ENCODE measurements at regions not wholly inside any gene's neighbourhood (a gene's known extent, or its start where the extent isn't known, plus 50 kb on each side); places are given as distances from the start of the nearest gene placed in this dataset.

DNA sequence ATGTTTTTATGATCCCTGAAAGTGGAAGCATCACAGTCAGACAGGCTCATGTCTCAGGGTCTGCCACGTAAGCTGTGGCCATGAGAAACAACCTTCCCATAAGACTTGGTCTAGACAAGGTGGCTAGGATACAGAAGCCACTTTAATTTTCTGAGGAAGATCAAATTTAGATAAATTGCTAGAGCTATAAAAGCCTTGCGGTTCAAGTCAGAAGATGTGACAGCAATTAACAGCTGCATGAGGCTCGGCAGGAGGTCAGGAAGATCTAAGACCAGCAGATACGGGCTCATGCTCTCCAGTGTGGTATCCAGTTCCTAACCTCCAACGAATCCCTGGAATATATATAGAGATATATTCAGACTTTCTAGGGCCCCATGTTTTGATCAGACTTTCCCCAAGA, 577.1 kb downstream of the PLPP3 start:
- no peak for DNase-seq (ENCODE audit: low read depth in 3 of 3, low spot score in 1 of 3)

DNA sequence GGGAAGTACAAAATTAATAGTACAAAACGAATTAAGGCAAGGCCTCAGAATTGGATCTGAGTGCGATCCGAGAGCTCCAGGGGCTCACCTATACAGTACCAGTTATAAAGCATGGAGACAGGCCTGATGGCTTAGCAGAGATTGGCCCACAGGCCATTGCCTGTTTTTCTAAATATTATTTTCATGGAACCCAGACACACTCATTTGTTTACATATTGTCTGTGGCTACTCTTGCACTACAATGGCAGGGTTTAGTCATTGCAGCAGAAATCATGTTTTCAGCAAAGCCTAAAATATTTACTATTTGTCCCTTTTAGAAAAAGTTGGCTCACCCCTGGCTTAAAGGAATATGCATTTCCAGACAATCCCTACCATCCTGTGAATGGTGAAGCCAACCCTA, 578.9 kb downstream of the PLPP3 start:
- no peak for DNase-seq (ENCODE audit: low read depth in 3 of 3, low spot score in 1 of 3)

DNA sequence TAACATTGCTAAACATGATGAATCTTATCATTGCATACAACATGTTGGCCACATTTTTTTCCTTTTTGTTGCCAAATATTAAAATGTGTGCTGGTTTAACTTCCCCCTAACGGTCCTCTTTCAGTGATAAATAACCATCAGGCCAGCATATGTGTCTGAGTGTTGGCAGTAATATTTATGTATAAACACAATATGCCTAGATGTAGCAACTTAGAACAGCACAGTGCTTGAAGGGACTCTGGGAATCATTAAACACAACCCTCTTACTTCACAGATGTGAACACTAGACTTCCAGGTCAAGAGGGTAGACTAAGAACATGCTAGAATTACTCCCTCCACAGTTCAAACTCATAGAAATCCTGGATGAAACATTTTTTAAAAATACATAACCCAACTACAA, 581.8 kb downstream of the PLPP3 start:
- no peak for DNase-seq (ENCODE audit: low read depth in 3 of 3, low spot score in 1 of 3)

DNA sequence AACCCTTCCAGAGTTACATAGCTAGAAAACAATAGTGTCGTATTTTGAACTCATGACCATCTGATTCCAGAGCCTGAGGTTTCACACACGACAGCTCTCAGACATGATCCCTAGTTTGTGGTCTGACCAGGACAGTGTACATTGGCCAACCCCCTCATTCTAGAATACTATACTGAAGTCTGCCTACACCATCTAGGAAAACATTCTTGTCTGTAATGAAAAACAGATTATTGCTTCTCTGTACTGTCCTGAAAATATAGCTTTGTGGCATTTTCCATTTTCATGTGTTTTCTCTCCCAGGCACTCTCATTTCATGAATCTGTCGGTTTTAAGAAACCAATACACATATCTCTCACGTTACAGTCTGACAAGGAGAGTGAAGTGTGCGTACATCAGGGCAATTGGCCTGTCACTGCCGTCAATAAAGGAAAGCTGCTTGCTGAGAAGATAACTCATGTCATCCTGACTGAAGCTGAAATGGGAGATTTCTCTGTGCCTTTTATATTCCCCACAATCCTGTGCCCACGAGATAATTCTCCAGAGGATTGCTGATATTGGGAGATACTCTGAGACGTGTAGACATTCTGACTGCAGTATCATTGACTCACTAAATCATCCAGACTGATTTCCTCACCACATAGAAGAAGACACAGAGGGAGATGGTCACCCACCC, 585.6 kb downstream of the PLPP3 start:
- no peak for DNase-seq (ENCODE audit: low read depth in 3 of 3, low spot score in 1 of 3)

DNA sequence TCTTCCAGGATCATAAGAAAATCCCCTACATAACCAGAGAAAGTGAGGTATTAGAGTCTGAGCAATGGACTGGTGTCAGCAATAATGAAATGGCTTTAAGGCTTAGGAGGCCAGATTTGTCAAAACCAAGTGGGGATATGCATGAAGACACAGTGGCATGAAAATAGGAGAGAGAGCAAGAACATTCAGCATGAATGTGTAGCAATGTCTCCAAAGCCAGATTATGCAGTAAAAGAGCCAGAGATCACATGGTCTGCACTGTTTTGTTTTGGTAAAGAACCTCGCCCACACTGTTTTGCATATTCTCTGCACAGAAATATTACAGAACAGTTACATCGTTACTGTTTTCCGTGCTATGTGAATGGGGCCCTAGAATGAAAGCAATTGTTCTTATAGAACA, 589.4 kb downstream of the PLPP3 start:
- no peak for DNase-seq (ENCODE audit: low read depth in 3 of 3, low spot score in 1 of 3)

DNA sequence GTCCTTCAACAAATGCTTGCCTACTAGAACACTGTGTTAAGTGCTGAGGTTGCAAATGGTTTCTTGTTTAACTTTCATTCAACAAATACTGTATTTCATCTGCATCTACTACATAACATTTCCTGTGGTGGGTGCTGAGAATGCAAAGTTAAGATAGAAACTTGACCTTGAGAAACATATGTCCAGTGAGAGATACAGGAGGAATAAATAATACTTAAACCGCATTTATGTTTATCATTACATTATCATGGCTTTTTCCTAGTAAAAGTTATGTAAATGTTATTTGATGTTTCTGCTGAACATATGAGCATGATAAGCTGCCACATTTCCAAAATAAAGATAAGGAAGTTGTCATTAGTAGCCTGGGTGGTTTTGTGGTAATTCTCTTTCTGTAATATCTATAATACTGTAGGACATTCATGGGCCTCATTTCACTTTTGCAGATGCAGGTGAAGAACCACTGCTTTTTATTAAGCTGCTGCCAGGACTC, 590.4 kb downstream of the PLPP3 start:
- DNase-seq (ENCODE audit: low read depth in 3 of 3, low spot score in 1 of 3): no peak

GRCh38 chr1:55987491-55988249, 591.7 kb downstream of the PLPP3 start:
- DNase-seq (ENCODE audit: low read depth in 3 of 3, low spot score in 1 of 3): no peak

DNA sequence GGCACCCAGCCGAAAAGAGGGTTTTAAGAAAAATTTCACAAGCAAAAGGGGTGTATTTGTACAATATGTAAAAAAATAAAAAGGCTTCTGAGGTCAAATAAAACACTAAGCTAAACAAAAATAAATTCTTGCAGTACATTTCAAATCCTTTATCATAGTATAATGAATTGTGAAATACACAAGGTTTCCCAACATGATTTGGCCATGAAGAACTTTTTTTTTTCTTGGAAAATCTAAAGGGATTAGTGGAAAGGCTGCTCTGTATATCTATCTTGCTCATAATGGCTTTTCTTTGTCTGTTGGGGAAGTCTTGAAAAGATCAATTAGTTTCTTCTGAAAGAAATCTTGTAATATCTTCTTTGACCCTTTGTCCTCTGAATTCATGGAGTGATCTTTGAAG, 593.4 kb downstream of the PLPP3 start:
- no peak for DNase-seq (ENCODE audit: low read depth in 3 of 3, low spot score in 1 of 3)

DNA sequence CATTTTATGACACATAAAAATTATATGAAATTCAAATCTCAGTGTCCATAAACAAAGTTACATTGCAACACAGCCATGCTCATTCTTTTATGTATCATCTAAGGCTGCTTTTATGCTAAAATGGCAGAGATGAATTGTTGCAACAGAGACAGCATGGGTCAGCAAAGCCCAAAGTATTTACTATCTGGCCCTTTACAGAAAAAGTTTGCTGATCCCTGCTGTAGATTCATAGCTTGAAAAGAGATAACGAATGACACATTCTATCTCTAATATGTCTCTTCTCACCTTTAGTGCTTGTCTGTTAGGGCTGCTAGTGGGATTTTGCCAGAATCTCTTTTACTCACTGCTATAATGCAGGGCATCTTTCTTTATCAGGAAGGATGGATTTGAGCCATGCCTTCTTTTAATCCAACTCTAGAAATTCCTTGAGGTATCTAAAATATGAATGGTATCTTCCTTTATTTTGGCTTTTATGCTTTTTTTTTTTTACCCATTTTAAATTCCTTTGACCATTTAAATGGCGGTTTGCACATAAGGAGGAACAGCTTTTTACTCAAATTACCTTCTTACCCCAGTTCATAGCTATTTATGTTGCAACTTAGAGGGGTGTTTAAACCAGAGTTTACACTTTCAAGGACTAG, 598.2 kb downstream of the PLPP3 start:
- DNase-seq (ENCODE audit: low read depth in 3 of 3, low spot score in 1 of 3): no peak

DNA sequence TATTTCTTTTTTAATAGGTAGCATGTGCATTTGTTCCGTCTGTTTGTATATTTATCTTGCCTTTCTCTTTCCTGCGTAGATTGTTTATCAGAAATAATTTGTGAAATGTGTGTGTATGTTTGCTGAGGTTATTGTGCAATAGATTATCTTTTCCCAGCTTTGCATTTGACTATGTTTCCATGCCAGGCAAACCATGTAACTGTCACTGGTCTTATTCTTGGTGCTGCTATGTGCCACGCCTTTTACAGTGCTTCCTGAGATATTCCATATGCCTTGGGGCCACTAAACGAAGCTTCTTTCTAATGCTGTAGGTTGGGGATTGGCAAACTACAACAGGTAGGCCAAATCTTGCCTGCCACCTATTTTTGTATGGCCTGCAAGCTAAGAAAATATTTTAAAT, 598.8 kb downstream of the PLPP3 start:
- DNase-seq (ENCODE audit: low read depth in 3 of 3, low spot score in 1 of 3): no peak

DNA sequence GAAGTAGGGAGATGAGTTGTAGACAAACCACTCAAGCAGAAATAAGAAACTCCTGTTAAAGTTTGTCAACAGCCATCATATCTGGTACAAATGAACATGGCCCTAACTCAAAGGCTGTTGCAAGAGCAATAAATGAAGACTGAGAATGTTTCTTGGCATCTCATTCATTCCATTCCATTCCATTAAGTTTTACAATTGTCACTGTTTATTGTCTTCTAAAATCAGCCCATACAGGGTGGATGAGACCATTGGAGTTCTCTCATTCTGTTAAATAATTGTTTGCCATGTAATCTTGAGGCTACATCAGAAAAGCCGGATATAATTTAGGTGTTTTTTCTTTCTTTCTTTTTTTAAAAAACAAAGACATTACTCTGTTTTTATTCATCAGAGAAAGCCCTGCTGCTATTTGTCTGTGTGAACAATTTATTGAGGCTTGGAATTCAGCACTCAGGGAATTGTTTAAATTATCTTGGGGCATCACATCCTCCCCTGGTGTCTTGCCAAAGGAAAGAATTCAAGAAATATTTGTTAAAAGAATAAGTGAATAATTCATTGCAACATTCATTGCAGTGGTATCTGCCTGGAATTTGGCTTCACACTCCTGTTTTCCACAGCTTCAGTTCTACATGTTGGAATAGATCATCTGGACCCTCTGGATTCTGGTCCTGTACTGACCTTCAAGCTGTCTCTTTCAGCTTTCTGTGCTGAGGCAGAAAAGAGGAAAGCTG, 604.5 kb downstream of the PLPP3 start:
- no peak for DNase-seq (ENCODE audit: low read depth in 3 of 3, low spot score in 1 of 3)

DNA sequence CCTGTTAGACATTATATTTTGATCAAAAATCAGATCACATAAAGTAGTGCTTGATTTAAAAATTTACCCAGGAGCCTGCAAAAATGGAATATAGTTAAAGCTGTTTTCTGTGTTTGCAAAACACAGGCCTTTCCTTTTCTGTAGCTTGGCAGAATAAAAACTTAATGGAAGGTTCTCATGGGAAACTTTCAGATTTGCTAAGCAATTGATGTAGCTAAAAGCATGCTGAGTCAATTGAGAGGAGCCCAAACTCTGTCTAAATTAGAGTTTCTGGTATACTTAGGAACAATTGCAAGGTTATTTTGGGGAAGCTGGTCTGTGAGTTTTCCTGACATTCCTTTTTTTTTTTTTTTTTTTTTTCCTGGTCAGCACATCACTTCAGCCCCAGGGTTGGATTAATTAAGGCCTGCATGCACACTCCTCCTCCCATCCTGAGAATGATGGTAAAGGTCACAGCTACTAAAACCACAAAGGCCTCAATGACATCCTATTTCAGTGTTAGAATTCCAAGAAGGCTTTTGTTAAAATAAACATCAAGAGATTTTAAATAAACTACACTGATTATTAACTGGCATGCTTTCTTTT, 608.7 kb downstream of the PLPP3 start:
- no peak for DNase-seq (ENCODE audit: low read depth in 3 of 3, low spot score in 1 of 3)

DNA sequence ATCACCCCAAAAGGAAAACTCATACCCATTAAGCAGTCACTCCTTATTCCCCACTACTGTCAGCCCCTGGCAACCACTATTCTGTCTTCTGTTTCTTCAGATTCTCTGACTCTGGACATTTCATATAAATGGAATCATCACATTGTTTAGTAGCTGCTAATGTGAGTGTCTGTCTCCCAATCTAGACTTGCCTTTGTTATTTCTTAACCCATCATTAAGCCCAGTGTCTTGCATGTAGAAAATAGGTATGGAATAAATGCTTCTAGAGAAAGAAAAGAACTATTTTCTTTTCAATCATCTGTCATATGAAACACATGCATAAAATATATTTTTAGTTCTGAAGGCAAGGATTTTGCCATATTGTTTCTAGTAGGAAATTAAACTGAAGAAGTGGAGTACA, 610.0 kb downstream of the PLPP3 start:
- DNase-seq (ENCODE audit: low read depth in 3 of 3, low spot score in 1 of 3): no peak

DNA sequence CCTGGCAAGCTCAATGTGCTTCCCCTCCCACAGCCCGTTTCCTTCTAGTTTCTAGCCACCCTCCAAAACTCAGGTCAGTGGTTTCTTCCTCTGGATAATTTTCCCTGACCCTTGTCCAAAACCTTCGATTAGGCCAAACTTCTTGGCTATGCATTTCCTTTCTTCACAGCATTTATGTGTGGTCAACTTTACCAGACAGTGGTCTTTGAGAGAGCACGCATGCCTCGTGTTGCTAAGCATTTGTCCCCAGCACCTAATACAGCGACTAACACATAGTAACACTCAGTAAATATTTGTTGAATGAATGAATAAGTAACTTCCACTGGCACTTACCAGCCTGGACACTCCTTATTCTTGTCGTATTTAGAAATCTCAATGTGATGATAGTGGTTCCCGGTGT, 610.7 kb downstream of the PLPP3 start:
- DNase-seq (ENCODE audit: low read depth in 3 of 3, low spot score in 1 of 3): no peak

- no peak for DNase-seq (ENCODE audit: low read depth in 3 of 3, low spot score in 1 of 3)
These were observed 613.3 kb downstream of the PLPP3 start for GRCh38 chr1:55965981-55966461.

- no peak for DNase-seq (ENCODE audit: low read depth in 3 of 3, low spot score in 1 of 3)
These were observed 616.9 kb downstream of the PLPP3 start for GRCh38 chr1:55962472-55962871.

DNA sequence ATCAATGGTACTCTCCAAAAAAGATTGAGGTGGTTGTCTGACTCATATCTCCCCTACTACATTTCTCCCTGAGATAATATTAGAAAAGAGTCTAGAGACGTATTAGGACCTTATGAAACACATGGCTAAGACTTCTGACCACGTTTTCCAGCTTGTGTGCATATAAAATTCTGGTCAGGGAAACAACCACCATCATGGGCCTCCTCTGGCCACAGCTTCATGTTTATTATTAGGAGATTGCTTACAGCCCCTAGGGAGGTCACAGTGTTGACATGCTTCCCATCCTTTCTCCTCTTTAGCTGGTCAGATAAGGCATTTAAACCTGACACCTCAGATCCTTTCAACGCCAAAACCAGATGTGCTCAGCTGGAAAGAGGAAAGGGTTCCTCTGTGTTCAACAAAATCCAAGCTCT, 620.2 kb downstream of the PLPP3 start:
- no peak for DNase-seq (ENCODE audit: low read depth in 3 of 3, low spot score in 1 of 3)

GRCh38 chr1:55958498-55958897, 620.9 kb downstream of the PLPP3 start:
- DNase-seq (ENCODE audit: low read depth in 3 of 3, low spot score in 1 of 3): no peak

DNA sequence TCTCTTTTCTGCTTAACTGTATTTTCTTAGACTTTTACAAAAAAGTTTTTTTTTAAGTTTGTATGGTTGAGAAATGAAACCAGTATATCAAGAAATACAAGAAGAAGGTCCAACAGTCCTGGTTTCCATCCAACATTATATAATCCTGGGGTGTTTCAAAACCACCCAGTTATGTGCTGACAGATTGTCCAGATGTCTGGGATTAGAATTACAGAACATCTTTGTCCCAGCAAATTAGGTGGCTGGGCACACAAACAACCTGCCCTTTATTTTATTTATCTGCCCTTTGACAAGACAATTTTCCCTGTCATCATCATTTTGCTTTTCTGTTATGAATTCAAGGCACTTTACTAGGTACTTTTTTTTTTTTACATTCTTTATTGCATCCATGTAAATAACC, 622.1 kb downstream of the PLPP3 start:
- DNase-seq (ENCODE audit: low read depth in 3 of 3, low spot score in 1 of 3): no peak

DNA sequence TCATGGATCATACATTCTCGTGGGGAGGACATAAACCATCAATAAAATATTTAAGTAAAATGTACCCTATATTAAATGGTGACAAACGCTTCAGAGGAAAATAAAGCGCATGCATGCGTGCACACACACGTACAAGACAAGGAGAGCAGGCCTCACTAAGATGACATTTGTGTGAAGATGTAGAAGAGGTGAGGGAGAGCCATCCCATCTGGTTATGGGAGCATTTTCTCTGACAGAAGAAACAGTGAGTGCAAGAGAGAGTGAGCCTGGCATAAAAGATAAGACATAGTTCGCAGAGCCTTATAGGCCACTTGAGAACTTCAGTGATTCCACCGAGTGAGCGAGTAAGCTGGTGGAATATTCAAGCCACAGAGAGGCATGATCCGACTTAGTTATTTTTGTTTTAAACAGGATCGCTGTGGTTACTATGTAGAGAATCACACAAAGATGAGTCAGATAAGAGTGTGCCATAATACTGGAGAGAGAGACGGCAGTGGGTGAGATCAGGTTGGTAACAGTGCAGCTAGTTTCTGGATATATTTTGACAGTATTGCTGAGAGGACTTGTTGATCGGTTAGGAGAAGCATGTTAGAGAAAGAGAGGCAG, 624.2 kb downstream of the PLPP3 start:
- DNase-seq (ENCODE audit: low read depth in 3 of 3, low spot score in 1 of 3): no peak

GRCh38 chr1:55951291-55951690, 628.1 kb downstream of the PLPP3 start:
- no peak for DNase-seq (ENCODE audit: low read depth in 3 of 3, low spot score in 1 of 3)

All from stimulated activated CD4-positive, alpha-beta T cell treated with anti-CD3 and anti-CD28 coated beads, TNF-alpha, amount 100 ng/mL, for 1 hour (primary cell).